Epithelial cell of esophagus (primary cell): ENCODE measurements at regions not wholly inside any gene's neighbourhood (a gene's known extent, or its start where the extent isn't known, plus 50 kb on each side); places are given as distances from the start of the nearest gene placed in this dataset.

Experiments
- DNase-seq: peaks from one replicate; pipeline ENCODE4 v3.0.0; 2010; ENCODE audit warnings: low read depth
- H3K4me3 ChIP-seq: 2 replicates; pipeline ENCODE4 v1.5.1; 2011; ENCODE audit warnings: mild to moderate bottlenecking, low read length, control low read depth
- CTCF ChIP-seq: IDR thresholded peaks from 2 replicates; pipeline ENCODE4 v1.5.1; 2011; ENCODE audit warnings: low read depth, mild to moderate bottlenecking, low read length, control low read depth, inconsistent platforms; ENCODE audit not compliant: insufficient read depth; ENCODE audit errors: missing control alignments

DNA sequence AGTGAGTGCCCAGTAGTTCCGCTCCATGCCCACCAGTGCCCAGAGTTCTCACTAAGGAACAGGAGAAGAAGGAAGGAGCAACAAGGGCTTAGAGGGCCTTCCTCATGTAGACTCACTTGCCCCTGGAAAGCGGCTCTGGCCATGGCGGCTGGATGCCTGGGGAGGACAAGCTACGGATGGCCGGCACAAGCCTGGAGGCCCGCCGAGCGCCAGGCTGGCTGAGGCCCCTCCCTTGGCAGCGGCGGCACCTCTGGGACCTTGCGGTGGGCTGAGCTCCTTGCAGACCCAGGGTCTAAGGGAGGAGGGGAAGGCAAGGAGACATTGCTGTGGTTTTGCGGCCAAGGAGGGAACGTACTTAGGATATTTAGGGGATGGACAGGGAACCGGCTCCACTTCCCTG, 160.1 kb downstream of the SALL1 start:
- no peak for DNase-seq
- TF ChIP-seq CTCF = no peak

DNA sequence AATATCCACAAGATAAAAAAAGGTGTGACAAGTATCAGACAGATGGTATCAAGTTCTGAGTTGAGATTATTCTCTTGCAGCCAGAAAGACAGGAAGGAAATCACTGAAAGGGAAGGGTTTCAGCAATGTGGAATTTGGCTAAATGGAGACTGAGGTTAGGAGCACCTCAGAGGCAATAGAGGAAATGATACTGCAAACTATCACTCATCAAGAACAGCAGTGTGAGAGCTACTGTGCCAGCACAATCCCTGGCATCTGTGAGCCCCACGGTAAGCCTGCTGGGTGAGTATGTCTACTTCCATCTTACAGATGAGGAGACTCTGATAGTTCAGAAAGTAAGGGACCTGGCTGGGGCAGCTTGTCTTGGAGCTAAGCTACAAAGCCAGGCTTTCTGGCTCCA, 162.0 kb downstream of the SALL1 start:
- no peak for DNase-seq
- no peak overlapping the region for H3K4me3 ChIP-seq
- no peak for TF ChIP-seq CTCF

More for the DNA sequence above, 160.1 kb downstream of the SALL1 start:
- no peak overlapping the region for H3K4me3 ChIP-seq

DNA sequence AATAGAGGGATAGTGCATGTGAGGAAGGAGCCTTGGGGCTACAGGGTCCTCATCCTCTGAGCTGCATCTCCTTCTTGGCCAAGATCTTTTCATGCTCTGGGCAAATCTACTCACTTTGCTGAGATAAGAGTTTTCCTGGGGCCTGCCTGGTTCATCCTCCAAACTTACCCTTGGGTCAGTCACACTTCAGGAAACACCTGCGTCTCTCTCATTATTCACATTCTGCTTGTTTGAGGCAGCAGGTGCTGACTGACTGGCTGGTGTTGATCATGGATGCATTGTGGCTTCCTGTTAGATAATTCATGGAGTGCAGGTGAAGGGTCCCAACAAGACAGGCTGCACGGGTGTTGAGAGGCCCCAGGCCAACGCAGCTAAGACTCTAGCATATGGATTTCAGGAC, 162.6 kb downstream of the SALL1 start:
- no peak for TF ChIP-seq CTCF
- H3K4me3 ChIP-seq = no peak overlapping the region
- no peak for DNase-seq

DNA sequence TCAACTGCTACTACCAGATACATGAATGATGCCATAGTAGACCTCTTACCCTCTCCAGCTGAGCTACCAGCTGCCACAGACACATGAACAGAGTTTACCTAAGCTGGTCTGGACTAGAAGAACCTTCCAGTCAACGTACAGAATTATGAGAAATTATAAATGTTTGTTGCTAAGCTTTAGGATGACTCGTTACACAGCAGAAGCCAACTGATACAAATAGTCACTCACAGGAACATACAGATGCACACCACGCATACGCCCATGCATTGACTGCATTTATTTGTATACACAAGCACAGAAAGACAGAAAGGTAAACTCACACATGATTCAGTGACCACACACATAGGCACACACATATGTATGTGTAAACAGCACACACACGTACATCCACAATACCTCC, 164.6 kb downstream of the SALL1 start:
- H3K4me3 ChIP-seq = no peak overlapping the region
- TF ChIP-seq CTCF = no peak
- no peak for DNase-seq

DNA sequence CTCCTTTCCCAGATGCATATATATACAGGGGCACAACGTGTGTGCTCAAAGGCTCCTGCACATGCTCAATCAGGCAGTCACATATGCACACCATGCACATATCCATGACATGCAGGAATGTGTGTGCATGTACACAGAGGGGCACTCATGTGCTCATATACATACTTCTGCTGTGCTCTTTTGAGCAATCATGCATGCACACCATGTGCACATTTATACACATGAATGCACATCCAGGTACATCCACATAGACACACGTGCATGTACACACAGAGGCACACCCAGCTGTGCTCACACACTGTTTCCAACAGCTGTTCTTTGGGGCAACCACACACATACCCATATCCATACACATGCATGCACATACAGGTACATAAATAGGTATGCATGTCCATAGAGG, 165.3 kb downstream of the SALL1 start:
- H3K4me3 ChIP-seq = no peak overlapping the region
- no peak for DNase-seq
- no peak for TF ChIP-seq CTCF

DNA sequence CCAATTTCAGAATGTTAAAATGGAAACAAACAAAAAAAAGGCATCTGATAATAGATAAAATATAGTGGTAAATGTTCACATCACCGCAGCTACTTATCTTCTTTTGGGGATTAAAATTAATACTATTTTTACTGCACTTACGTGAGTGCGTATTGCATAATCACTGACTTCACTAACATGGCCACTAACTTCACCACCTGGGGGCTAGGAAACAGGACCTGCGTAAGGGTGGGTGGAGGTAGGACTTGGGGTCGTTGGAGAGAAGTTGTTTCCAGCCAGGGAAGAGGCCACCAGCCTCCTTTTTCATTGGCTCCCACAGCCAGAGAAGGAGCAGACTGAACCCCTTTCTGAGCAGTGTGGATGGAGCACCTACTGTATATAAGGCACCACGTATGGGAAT, 166.4 kb downstream of the SALL1 start:
- DNase-seq = no peak
- no peak overlapping the region for H3K4me3 ChIP-seq
- TF ChIP-seq CTCF = no peak

- DNase-seq = no peak
- TF ChIP-seq CTCF = no peak
- H3K4me3 ChIP-seq = no peak overlapping the region
Measured at GRCh38 chr16:50982808-50983207, 168.3 kb downstream of the SALL1 start.
